ENCODE measurements at regions not wholly inside any gene's neighbourhood (a gene's known extent, or its start where the extent isn't known, plus 50 kb on each side); places are given as distances from the start of the nearest gene placed in this dataset.

GRCh38 chr2:12251749-12252148 is 465.0 kb upstream of the TRIB2 start:
- TF ChIP-seq POLR2AphosphoS5 (IDR thresholded peaks at IDR 0.05; ENCODE audit: insufficient read depth in 1 of 2, low read depth in 1 of 2) (no peak), CTCF (IDR thresholded peaks at IDR 0.05) (no peak)
